GM13977 (cell line): ENCODE measurements at regions not wholly inside any gene's neighbourhood (a gene's known extent, or its start where the extent isn't known, plus 50 kb on each side); places are given as distances from the start of the nearest gene placed in this dataset.
"Not testable (repeated sequence)": the region's sequence is repeated elsewhere in the genome, so short reads cannot be mapped to it uniquely, and the experiment has no call there.

Source experiments
- DNase-seq: peaks from one replicate; pipeline ENCODE4 v3.0.0; 2012; ENCODE audit warnings: low spot score
- in situ Hi-C: fragments of 300-500 bp; cut with MboI; formaldehyde crosslinking; loops from one replicate; pipeline ENCODE4 v1.12.0; 2022; ENCODE audit warnings: low sequenced_read_pairs, low pct_unique_long_range_greater_than_20kb, mixed read lengths, inconsistent platforms; ENCODE audit not compliant: unreplicated experiment
- TF ChIP-seq, protein P1 (sequence below): IDR thresholded peaks from 2 replicates; pipeline ENCODE4 v1.5.1; 2012; ENCODE audit warnings: mild to moderate bottlenecking, control low read depth; ENCODE audit not compliant: insufficient read depth; ENCODE audit errors: extremely low read depth, missing control alignments

DNA sequence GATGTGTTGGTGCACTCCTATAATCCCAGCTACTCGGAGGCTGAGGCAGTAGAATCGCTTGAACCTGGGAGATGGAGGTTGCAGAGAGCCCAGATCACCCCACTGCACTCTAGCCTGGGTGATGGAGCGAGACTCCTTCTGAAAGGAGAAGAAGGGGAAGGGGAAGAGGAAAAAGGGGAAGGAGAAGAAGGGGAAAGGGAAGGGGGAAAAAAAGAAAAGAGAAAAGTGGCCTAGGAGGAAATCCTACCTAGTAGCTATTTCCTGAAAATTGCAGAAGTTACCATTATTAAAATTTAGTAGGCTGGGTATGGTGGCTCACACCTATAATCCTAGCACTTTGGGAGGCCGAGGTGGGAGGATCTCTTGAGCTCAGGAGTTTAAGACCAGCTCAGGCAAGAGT is 67.4 kb downstream of the ARRDC3 start:
- TF ChIP-seq, protein P1, sequence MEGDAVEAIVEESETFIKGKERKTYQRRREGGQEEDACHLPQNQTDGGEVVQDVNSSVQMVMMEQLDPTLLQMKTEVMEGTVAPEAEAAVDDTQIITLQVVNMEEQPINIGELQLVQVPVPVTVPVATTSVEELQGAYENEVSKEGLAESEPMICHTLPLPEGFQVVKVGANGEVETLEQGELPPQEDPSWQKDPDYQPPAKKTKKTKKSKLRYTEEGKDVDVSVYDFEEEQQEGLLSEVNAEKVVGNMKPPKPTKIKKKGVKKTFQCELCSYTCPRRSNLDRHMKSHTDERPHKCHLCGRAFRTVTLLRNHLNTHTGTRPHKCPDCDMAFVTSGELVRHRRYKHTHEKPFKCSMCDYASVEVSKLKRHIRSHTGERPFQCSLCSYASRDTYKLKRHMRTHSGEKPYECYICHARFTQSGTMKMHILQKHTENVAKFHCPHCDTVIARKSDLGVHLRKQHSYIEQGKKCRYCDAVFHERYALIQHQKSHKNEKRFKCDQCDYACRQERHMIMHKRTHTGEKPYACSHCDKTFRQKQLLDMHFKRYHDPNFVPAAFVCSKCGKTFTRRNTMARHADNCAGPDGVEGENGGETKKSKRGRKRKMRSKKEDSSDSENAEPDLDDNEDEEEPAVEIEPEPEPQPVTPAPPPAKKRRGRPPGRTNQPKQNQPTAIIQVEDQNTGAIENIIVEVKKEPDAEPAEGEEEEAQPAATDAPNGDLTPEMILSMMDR = no peak

DNA sequence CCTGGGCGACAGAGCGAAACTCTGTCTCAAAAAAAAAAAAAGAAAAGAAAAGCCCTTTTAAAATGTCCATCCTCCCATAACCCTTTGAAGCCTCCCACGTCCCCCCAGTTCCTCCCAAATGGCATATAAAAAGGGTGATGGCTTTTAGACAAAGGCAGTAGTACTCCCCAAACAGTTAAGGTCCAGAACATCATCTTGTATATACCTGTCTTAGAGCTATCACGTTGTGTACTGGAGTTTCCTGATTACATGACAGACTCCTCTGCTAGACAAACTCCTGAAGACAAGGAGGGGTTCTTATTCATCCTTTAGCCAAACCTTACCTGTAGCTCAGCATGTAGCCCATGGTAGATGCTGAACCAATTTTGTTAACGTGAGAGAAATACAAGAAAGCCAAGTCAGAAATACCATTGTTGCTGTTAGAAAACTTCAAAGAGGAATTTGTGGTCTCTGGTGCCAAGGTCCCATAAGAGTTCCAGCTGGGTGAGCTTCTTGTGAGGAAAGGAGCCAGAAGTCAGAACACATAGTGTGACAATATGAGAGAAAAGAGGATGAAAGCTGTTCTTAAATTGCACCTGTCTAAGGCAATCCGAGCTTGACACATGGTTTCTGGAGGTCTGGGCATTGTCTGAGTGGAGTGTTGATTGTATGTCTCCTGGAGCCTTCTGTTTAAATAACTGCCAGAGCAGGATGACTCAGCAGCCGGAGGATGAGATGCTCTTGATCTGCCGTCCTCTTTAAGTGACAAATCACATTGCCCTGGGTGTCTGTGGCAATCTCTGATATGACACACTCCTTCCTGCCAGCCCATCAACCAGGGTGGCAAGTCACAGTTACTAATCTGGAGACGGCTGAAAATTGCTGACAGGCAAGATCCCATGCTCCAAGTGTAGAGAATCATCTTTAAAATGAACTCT is 69.1 kb downstream of the ARRDC3 start:
- DNase-seq = peak; percentile 36
- in situ Hi-C loops = no loop called here
- TF ChIP-seq, protein P1 = no peak

More for the DNA sequence above, 67.4 kb downstream of the ARRDC3 start:
- in situ Hi-C loops = no loop called here
- DNase-seq = no peak

GRCh38 chr5:91312698-91313097 is 70.4 kb downstream of the ARRDC3 start:
- TF ChIP-seq, protein P1 = no peak
- in situ Hi-C loops = no loop called here
- DNase-seq = no peak

DNA sequence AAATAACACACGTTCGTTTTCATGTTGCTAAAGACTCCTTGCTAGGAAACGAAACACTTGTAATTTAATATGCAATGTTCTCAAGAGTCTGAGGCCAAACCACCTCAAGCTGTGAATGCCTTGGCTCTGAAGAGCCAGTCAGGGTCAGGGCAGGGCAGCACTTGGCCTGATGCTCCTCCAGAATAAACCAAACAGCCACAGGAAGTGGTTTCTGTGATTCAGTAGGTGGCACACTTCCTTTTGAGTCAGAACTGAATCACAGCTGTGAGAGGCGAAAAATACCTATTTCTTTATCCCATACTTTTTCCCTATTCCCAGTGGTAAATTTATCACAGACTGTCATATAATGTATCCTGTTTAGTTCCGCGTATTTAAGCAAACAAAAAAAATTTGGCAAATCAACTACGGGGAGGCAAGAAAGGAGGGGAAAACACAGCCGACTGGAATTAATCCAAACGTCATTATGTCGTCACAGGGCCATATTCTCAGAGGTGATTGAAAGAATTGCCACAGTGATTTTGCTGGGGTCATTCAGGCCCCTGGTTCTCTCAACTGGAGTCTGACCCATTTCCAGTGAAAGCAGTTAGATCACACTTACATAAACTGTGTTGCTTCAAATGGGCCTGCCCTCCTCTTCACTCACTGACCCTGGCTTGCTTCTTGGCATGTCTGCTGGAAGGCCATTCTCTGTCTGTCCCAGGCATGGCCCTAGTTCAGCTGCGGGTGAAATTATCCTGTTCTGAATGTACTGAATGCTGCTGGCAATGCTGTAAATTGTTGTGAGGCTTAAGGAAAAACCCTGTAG is 71.2 kb downstream of the ARRDC3 start:
- peak; percentile 48 for DNase-seq
- TF ChIP-seq, protein P1 = no peak
- in situ Hi-C loops = no loop called here

GRCh38 chr5:91311168-91311696 is 71.9 kb downstream of the ARRDC3 start:
- in situ Hi-C loops = no loop called here

GRCh38 chr5:91308157-91308556 is 75.0 kb downstream of the ARRDC3 start:
- in situ Hi-C loops, DNase-seq: not testable (repeated sequence)

More at GRCh38 chr5:91311168-91311696, 71.9 kb downstream of the ARRDC3 start:
- DNase-seq = no peak
- TF ChIP-seq, protein P1 = no peak
